ENCODE measurements at regions not wholly inside any gene's neighbourhood (a gene's known extent, or its start where the extent isn't known, plus 50 kb on each side); places are given as distances from the start of the nearest gene placed in this dataset.

GRCh38 chr6:69623357-69623756 is 173.5 kb downstream of the LMBRD1 start:
- Histone ChIP-seq H2AFZ (no peak overlapping the region), H3K4me3 (ENCODE audit: low read depth, low read length) (no peak overlapping the region), H3K79me2 (no peaks in the 10 kb centered on the region), H3K9ac (no peak overlapping the region), H3K4me2 (ENCODE audit: low read length) (no peak overlapping the region), H3K9me3 (ENCODE audit: control insufficient read depth, low read length) (no peaks in the 10 kb centered on the region), H3K27ac (no peak overlapping the region), H3K4me1 (no peaks in the 10 kb centered on the region), H3K36me3 (ENCODE audit: control insufficient read depth, insufficient read depth, low read length) (no peaks in the 10 kb centered on the region), H3K27me3 (ENCODE audit: control insufficient read depth, insufficient read depth, low read length) (no peaks in the 10 kb centered on the region)
- no peak for TF ChIP-seq CTCF (IDR thresholded peaks at IDR 0.05)

GRCh38 chr6:69622924-69623323 is 173.9 kb downstream of the LMBRD1 start:
- no peak for TF ChIP-seq CTCF (IDR thresholded peaks at IDR 0.05)

GRCh38 chr6:69622230-69622629 is 174.6 kb downstream of the LMBRD1 start:
- Histone ChIP-seq H3K36me3 (ENCODE audit: control insufficient read depth, insufficient read depth, low read length) (no peaks in the 10 kb centered on the region), H3K4me3 (ENCODE audit: low read depth, low read length) (no peak overlapping the region), H3K9ac (no peak overlapping the region), H3K79me2 (no peaks in the 10 kb centered on the region), H3K4me2 (ENCODE audit: low read length) (no peak overlapping the region), H3K27ac (no peak overlapping the region), H3K9me3 (ENCODE audit: control insufficient read depth, low read length) (no peaks in the 10 kb centered on the region), H3K4me1 (no peaks in the 10 kb centered on the region), H2AFZ (no peak overlapping the region), H3K27me3 (ENCODE audit: control insufficient read depth, insufficient read depth, low read length) (no peaks in the 10 kb centered on the region)
- TF ChIP-seq CTCF (IDR thresholded peaks at IDR 0.05) = no peak

More at GRCh38 chr6:69622924-69623323, 173.9 kb downstream of the LMBRD1 start:
- Histone ChIP-seq H3K36me3 (ENCODE audit: control insufficient read depth, insufficient read depth, low read length) (no peaks in the 10 kb centered on the region), H3K79me2 (no peaks in the 10 kb centered on the region), H3K27me3 (ENCODE audit: control insufficient read depth, insufficient read depth, low read length) (no peaks in the 10 kb centered on the region), H3K9ac (no peak overlapping the region), H3K4me2 (ENCODE audit: low read length) (no peak overlapping the region), H2AFZ (no peak overlapping the region), H3K9me3 (ENCODE audit: control insufficient read depth, low read length) (no peaks in the 10 kb centered on the region), H3K27ac (no peak overlapping the region), H3K4me3 (ENCODE audit: low read depth, low read length) (no peak overlapping the region), H3K4me1 (no peaks in the 10 kb centered on the region)

GRCh38 chr6:69617163-69617562 is 179.6 kb downstream of the LMBRD1 start:
- Histone ChIP-seq H3K4me1 (no peaks in the 10 kb centered on the region), H3K36me3 (ENCODE audit: control insufficient read depth, insufficient read depth, low read length) (no peaks in the 10 kb centered on the region), H3K4me2 (ENCODE audit: low read length) (no peak overlapping the region), H3K79me2 (no peaks in the 10 kb centered on the region), H3K9me3 (ENCODE audit: control insufficient read depth, low read length) (no peaks in the 10 kb centered on the region), H3K27me3 (ENCODE audit: control insufficient read depth, insufficient read depth, low read length) (no peaks in the 10 kb centered on the region), H2AFZ (no peak overlapping the region), H3K27ac (no peak overlapping the region), H3K9ac (no peak overlapping the region), H3K4me3 (ENCODE audit: low read depth, low read length) (no peak overlapping the region)
- TF ChIP-seq CTCF (IDR thresholded peaks at IDR 0.05) = no peak

GRCh38 chr6:69609836-69610472 is 186.9 kb downstream of the LMBRD1 start:
- Histone ChIP-seq H3K4me2 (ENCODE audit: low read length) (no peak overlapping the region), H3K4me1 (no peaks in the 10 kb centered on the region), H3K36me3 (ENCODE audit: control insufficient read depth, insufficient read depth, low read length) (no peaks in the 10 kb centered on the region), H3K27me3 (ENCODE audit: control insufficient read depth, insufficient read depth, low read length) (no peaks in the 10 kb centered on the region), H3K4me3 (ENCODE audit: low read depth, low read length) (no peak overlapping the region), H3K9me3 (ENCODE audit: control insufficient read depth, low read length) (no peaks in the 10 kb centered on the region), H3K27ac (no peak overlapping the region), H2AFZ (no peak overlapping the region), H3K79me2 (no peaks in the 10 kb centered on the region), H3K9ac (no peak overlapping the region)
- TF ChIP-seq CTCF (IDR thresholded peaks at IDR 0.05) = no peak
